ENCODE measurements at regions not wholly inside any gene's neighbourhood (a gene's known extent, or its start where the extent isn't known, plus 50 kb on each side); places are given as distances from the start of the nearest gene placed in this dataset.

- POLR2A ChIA-PET, result no interaction called here
These were observed 402.2 kb downstream of the DHX35 start for GRCh38 chr20:39364320-39364719.

More at GRCh38 chr20:39364320-39364719, 402.2 kb downstream of the DHX35 start:
- Mint-ChIP-seq H3K4me3 (no peak overlapping the region), H3K27ac (no peak overlapping the region), H3K27me3 (ENCODE audit: low read depth) (peaks cover 2% of the 10 kb centered on the region; the same call in 1 of the 2 replicates), H3K4me1 (0 out of 2 replicates have a peak, but pooled peaks cover 2% of the 10 kb centered on the region), H3K36me3 (no peaks in the 10 kb centered on the region; the same call in 1 of the 2 replicates), H3K9me3 (peaks cover 19% of the 10 kb centered on the region)
- CTCF ChIA-PET, result interaction anchor here (1.6 kb wide), 1 partner anchor 34 kb away, joined by 3 read pairs; no protein-coding TSS in a partner anchor
- ATAC-seq (no peak), DNase-seq (ENCODE audit: low spot score) (no peak)
- TF ChIP-seq NFYB (CRISPR knock-in tag; conservative IDR thresholded peaks at IDR 0.05; ENCODE audit: low read depth) (no peak), AFF4 (CRISPR knock-in tag; IDR thresholded peaks at IDR 0.05; ENCODE audit: borderline replicate concordance) (no peak), CDX4 (CRISPR knock-in tag; IDR thresholded peaks at IDR 0.05; ENCODE audit: borderline replicate concordance) (no peak), E2F4 (CRISPR knock-in tag; IDR thresholded peaks at IDR 0.05; ENCODE audit: borderline replicate concordance, low read depth) (no peak), USF1 (CRISPR knock-in tag; IDR thresholded peaks at IDR 0.05) (no peak), TCF7 (CRISPR knock-in tag; IDR thresholded peaks at IDR 0.05; ENCODE audit: low read depth) (no peak), E2F5 (CRISPR knock-in tag; IDR thresholded peaks at IDR 0.05) (no peak), RELA (CRISPR knock-in tag; IDR thresholded peaks at IDR 0.05; ENCODE audit: borderline replicate concordance) (no peak), HMGXB4 (CRISPR knock-in tag; IDR thresholded peaks at IDR 0.05) (no peak), HMGA2 (CRISPR knock-in tag; IDR thresholded peaks at IDR 0.05) (no peak), E2F1 (CRISPR knock-in tag; IDR thresholded peaks at IDR 0.05) (no peak), IRF2 (CRISPR knock-in tag; IDR thresholded peaks at IDR 0.05; ENCODE audit: borderline replicate concordance, low read depth) (no peak), ZNF512 (CRISPR knock-in tag; IDR thresholded peaks at IDR 0.05; ENCODE audit: borderline replicate concordance) (no peak)

All from WTC11 (cell line).